NCI-H146 (cell line): ENCODE measurements at regions not wholly inside any gene's neighbourhood (a gene's known extent, or its start where the extent isn't known, plus 50 kb on each side); places are given as distances from the start of the nearest gene placed in this dataset.

Experiments used
- DNase-seq: peaks from one replicate; lab custom pipeline; 2025; lab: John Stamatoyannopoulos, UW

DNA sequence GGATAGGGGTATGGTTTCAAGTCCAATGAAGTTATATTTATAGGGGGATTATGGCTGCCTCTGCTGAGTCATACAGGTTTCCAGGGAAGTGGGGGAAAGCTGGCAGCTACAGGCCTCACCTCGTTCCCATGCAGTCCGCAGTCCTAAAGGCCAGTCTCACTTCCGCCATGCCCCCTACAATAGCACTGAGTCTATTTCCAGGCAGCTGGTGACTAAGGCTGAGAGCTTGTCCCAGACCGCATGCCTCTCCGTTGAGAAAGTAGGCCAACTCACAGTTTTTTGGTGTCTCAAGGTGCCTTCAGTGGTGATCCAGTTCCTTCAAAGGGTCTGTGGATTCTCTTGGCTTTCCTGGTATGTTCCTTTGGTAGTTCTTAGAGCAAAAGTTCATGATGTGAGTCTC lies 203.9 kb upstream of the GLI3 start:
- no peak for DNase-seq

DNA sequence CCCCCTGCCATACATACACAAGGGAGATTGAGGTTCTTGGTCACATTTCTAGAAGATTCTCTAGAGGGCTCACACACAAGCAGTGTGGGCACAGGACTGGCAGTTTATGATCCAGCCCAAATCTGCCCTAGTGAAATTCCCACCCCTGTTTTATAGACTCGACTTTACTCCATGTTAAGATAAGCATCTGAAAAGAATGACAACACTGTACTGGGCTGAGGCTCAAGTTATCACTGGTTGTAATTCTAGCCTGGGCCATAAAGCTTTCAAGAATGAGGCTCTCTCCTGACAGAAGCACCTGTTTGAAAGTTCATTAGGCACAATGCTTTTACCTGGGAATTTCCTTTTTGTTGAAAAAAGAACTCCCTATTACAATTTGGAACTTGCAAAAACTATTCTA lies 195.6 kb upstream of the GLI3 start:
- DNase-seq = no peak

DNA sequence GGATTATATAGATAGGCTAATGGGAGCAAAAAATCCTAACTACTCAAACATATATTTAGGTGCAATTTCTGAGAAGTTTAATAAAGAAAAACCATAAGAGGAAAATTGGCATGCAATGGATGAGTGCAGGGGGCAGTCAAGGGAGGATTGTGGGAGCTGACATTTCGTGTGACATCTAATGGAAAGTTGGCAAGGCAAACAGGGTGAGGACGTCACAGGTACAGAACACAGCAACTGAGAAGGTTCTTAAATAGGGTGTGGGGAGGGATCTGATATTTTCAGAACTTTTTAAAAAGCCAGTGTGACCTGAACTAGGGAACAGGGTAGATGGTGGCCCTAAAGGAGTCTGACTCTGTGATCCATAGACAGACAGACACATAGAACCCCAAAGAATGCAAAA lies 194.9 kb upstream of the GLI3 start:
- DNase-seq = no peak

DNA sequence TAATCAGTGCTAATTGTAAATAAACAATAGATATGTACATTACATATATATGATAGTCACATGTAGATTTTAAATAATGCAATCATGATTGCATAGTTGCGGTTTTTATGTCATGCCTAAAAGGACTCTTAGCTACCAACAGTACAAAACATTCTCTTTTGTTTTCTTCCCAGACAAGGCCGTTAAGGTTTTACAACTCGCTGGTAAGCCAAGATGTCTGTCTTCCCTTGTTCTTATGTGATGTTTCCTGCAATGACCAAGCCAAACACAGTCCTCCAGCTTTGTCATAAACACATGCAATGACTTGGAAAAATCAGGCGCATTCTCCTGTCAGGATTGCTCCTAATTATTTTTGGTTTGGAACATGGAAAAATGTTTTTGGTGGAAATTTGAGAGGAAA lies 192.3 kb upstream of the GLI3 start:
- DNase-seq = no peak

DNA sequence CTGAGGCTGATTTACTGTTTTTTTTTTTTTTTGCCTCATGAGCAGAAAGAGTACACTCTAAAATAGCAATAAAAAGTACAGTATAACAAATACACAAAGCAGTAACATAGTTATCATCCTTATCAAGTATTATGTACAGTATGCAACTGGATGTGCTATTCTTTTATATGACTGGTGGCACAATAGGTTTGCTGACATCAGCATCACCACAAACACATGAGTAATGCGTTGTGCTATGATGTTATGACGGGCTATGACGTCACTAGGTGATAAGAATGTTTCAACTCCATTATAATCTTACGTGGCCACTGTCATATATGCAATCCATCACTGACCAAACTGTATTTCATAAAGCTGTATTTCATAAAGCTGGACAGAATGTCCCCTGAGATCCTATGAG lies 189.2 kb upstream of the GLI3 start:
- no peak for DNase-seq

DNA sequence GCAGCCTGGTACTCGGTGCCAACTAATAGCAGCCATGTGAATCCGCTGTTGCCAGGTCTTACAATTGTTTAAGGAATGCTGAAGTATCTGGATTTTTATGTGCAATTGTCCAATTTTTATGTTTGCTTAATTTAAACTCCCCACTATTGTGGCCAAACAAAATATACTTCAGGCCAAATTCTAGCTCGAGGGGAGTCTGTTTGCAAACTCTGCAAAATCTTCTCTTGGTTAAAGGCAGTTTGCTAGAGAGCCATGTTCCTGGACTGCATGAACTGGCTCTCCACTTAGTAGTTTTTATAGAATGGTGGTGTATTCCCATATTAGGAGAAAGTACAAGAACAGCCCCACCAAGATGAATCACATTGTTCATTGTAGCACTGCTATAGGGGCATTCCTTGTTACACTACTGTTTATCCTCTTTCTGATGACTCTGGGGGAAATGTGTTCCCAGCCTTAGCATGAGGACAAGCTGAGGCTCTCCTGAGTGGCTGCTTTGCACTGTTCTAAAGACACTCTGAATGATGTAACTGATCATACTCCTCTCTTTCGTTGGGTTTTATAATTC lies 178.0 kb upstream of the GLI3 start:
- no peak for DNase-seq

DNA sequence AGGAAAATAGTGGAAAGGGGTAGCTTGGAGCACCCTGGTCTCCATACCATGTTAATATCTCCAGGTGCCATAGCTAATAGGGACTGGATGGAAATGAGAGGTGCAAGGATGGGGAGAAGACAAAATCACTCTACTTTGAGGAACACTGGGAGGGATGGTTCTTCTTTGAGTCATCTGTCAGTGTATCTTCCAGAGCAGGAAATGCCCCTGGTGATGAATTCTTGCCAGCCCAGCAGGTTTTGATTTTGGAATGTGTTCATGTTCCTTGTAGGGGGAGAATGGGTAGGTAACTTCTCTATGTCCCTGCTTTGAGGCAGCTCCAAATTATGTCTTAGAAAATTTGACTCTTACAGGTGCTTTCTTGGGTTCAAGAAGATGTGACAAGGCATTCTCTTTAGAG lies 177.0 kb upstream of the GLI3 start:
- DNase-seq = no peak

DNA sequence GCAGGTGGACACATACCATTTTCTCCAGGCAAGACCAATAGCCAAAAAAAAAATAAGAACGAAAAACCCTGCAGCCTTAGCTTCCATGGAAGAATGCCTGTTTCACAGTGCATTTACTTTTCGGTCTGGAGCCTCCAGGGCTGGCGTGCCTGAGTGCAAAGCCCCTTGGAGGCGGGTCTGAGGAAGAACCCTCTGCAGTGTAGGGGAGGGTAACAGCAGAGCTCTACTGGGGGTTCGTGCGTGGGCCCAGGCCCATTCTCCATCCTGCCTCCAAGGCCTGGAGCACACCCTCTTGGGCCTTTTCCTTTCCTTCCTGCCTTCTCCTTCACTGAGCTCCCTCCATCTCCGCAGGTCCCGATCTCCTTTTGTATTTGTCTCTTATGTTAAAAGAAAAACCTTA lies 172.3 kb upstream of the GLI3 start:
- no peak for DNase-seq

DNA sequence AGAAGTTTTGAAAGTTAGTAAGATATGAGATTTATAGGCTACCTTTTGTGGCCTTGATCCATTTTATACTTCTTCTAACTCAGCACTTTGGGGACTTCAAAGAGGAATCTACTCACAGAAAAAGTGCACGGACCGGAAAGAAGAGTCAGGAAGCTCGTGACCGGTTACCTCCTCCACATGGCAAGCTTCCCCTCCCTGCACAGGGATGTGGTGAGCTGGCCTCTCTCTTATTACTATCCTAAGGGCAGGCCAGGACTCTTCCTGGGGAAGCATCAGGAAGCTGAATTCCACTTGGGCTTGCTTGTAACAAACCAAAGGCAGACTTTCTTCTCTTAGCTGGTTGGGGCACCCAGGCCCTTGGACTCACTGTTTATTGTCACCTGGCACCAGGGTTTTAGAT lies 170.8 kb upstream of the GLI3 start:
- DNase-seq = no peak

DNA sequence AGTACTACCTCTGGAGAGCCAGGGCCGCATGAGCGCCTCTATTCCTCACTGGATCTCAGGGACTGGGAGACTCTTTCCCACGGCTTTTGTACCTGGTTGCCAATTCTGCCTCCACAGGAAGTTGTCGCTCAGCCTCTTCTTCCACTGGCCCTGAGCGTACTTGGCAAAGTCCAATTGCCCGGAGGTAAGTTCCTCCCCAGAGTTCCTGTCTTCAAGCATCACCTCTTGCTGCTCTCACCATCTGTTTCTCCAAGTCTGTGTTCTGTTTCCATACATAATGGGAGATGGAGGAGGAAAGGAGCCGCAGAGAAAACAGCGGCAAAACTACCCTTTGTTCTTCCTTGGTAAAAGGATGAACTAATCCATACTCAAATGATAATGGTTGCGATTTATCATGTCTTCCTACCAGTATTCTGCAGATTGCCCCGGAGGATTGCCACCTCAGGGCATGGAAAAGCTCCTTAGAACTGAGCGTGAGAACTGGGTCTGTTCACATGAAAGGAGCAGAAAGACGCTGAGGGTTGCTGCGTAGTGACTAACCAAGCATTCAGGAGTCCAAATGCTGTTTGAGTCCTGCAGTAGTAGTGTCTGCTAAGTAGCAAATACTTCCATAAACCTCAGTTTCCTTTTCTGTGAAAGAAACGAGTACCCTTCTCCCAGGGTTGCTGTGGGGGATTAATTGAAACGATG lies 170.2 kb upstream of the GLI3 start:
- DNase-seq = no peak

DNA sequence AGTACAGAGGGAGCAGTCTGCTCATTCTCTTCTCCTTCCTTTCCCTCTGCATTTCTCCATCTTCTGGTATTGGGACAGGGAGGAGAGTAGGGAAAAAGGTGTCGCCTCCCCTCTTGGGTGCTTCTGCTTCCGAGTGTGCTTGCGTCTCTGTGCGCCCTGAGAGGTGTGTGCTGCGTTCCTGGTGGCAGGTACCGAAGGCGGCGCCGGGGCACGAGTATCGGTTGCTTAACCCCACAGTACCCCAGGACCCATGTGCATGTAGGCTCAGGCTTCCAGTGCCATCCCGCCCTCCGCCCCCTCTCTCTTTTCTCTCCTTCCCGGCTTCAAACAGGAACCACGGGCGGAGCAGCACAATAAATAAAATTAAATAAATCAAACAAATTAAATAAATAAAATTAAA lies 169.3 kb upstream of the GLI3 start:
- DNase-seq = no peak

DNA sequence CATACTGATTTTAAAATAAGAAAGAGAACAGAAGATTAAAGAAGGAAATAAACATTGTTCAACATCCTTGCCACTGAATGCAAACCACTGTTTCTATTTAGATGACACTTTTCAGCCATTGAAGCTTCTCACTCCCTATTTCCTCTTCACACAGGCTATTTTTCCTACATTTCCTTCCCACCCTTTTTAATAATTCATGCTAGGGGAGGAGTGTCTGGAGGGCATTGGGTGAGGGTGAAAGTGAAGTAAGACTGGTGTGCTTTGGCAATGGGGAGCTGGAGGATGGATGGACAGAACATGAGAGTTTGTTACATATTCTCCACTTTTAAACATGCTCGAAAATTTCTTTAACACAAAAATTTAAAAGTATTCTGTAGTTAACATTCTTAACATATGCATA lies 168.8 kb upstream of the GLI3 start:
- no peak for DNase-seq

DNA sequence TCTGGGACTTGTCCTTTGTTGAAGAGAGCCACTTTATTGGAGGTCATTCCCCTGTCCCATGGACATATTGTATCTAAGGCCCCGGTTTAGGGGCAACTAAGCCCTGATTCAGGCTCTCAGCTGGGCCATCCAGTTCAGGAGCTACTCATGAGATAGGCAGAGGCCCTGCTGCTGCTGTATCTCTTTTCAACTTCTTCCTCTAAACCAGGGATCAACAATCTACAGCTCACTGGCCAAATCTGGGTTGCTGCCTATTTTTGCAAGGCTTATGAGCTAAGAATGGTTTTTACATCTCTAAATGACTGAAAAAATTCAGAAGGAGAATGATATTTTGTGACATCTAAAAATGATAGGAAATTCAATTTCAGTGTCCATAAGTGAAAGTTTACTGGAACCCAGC lies 166.8 kb upstream of the GLI3 start:
- DNase-seq = no peak

DNA sequence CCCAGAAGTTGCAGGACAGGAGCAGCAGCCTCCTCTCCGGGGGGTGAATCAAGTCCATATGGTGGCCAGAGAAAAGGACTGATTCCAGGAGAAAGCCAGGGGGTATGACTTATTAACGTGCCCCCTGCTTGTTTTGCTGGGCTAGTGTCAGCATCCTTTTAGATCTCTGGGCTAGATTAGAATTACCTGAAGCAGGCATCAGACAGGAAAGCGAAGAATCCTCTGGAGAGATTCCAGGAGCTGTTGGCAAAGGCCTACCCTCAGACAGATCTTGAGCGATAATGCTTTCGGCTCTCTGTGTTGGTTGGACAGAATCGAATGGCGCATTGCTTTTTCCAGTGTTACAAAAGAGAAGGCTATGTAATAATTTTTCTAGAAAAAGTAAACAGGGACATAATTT lies 164.0 kb upstream of the GLI3 start:
- DNase-seq = no peak

DNA sequence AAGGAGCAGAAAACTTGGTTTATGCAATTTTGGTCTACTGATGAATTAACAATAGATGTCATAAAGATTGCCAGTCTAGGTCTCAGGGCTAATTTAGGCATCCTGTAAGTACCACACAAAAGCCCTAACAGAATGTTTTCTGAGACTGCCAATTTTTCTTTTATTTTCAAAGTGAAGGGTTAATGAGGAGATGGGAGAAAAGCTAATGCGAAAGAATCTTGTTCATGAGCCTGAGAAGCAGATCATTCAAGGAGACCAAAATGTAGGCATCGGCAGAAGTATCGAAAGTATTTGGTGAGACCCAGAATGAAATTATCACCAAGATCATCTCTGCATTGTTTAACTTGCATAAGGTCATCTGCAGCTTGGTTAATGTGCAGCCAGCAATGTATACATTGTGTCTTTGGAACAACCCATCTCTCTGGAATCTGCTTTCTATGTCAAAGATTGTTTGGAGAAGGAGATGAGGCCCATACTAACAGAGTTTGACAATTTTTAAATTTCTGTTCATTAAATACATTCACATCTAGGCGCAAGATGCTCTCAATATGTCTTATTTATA lies 163.3 kb upstream of the GLI3 start:
- no peak for DNase-seq

DNA sequence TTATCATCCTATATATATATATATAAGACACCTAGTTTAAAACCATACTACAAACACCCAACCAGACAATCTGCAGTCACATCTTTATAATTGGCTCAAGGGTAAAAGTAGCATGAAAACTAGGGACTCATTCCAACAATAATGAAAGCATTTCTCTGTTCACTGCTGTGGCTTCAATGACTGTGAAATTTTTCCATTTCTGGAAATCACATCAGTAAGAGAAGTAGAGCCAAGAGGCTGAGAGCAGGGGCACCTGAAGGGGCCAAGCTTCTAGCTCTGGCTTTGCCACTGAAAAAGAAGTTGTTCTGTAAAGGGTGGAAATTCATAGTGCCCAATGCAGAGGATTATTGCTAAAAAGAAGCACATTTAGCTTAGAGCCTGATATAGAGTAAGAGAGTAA lies 158.6 kb upstream of the GLI3 start:
- no peak for DNase-seq

DNA sequence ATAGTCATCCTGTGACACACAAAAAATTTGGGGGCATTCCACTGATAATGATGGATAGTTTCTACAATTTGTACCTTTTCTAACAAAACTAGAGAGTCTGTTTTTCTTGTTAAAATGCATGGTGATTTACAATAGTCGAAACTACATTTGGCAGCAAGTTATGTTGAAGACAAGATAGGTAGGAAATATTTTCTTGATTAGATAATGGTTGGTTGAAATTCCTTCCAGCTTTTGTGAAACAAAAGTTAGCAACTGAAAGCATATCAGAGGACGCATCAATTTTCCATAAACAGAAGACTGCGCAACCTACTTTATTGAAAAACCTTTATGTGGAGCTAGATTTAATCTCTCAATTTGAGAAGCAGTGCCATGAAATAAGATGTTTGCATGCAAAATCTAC lies 155.8 kb upstream of the GLI3 start:
- DNase-seq = no peak

DNA sequence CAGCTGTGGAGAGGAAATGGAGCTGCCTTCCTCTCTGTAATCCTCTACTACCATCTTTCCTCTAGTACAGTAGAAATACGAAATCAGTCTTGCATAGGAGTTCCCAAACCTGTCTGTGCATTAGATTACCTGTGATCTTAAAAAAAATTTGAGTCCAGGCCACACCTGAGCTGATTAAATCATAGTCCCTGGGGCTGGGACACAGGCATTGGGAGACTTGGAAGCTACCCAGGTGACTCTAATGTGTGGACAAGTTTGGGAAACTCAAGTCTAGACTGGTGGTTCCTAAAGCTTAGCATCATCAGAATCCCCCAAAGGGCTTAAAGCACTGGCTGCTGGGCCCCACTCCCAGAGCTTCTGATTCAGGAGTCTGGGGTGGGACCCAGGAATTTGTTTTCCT lies 152.7 kb upstream of the GLI3 start:
- DNase-seq = no peak

DNA sequence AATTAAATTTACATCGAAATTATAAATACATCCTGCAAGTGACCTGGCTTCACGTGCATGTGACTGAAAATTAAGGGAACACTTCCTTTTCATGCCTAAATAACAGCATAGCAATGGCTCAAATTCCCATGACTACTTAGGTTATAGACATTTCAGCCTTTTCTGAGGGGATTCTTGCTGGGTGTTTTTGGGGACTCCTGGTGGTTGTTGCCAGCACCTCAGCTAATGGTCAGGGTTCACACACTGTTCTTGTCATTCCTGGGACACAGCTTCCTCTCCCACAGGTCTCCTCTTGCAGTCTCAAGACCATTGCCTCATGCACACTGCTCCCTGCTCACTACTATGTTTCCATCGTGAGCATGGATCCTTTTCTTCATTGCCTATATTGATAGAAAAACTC lies 148.9 kb upstream of the GLI3 start:
- no peak for DNase-seq

DNA sequence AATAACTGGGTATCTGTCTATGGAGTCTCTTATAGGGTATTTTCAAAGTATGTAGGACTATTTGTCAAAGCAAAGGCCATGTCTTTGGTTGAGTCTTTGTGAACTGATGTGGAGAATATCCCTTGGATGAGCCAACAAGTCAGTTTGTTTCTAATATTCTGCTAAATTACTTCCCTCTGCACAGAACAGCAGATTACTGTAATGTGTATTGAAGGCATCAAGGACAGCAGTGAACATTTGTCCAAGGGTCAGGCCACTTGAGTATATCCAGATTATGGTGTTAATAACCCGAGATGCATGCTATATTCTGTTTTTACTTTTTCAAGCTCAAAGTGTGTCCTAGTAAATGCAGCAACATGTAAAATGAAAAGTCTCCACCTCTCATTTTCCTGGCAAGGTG lies 144.2 kb upstream of the GLI3 start:
- DNase-seq = no peak

DNA sequence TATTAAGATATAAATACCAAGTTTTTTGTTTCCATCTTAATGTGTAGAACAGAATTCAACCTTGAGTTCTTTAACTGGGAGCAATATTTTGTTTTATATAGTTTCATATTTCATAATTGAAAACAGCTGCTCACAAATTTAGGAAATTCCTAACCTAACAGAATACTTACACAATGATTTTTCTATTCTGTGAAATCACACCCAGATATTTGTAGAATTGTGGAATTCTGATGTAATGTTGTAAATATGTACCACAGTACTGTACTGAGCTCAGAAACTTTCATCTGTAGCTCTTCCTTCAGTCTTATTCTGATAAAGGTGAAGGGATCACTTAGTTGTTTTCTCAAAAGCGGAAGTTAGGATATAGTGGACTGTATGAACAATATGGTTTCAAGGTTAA lies 143.4 kb upstream of the GLI3 start:
- no peak for DNase-seq

DNA sequence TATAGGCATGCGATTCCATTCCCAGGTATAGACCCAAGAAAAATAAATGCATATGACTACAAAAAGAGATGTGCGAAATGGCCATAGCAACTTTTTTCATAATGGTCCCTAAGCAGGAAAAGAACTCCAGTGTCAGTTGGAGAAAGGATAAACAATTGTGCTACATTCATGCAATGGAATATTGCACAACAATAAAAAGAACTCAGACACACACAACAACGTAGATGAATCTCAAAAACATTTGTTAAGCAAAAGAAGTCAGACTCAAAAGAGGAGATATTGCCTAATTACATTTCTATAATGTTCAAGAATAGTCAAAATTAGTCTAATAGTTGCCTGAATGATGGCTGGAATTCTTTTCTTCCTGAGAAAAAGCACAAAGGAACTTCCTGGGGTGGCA lies 141.1 kb upstream of the GLI3 start:
- no peak for DNase-seq

DNA sequence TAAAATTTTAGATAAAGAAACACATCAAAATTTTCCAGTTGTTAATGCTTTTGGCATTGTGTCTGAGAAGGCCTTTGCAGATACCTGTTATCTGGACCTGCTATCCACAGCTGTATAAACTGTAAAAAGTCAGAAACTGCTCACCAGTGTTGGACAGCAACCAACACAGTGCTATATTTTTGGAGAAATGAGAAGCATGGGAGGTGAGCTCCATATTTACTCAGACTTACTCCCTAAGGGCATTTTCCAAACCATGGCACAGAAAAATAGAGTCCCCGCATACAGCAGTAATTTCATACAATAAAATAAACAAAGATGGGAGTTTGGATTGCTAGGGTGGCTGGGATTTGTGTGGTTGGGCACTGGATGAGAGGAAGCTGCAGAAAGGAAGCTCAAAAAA lies 136.3 kb upstream of the GLI3 start:
- no peak for DNase-seq

DNA sequence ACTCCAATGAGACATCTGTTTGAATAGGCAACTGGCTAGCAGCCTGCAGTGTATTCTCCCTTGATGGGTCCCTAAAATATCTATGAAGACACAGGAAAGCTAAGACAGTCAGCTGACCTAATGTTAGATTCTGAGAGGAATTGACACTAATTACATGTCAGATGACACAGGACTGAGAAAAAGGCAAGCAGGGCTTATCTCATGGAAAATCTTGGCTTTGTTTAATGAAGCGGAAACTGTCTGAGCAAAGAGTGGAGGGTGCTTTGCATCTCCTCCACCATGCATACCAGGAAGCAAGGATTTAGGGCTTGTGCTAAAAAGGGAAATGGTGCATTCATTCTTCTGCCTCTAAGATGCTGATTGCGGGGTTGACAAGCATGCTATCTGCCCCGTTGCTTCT lies 135.5 kb upstream of the GLI3 start:
- no peak for DNase-seq
